ENCODE measurements at regions not wholly inside any gene's neighbourhood (a gene's known extent, or its start where the extent isn't known, plus 50 kb on each side); places are given as distances from the start of the nearest gene placed in this dataset.

DNA sequence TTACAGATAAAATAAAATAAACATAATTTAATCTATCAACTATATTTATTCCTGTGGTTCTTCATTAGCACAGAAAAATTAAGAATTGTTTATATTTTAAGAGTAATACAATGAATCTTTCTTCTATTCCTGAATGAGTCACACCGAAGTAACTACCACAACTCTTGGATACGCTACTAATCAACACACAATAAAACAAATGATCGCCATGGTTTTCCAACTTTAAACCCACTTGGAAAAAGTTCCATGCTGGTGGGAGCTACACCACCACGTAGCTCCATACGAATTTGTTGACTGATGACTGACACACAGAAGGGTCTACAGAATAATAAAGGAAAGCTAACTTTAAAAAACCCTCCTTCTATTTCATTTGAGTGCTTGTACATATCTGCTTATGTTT is 135.8 kb upstream of the NEDD9 start:
- H3K27me3 ChIP-seq (ENCODE audit: insufficient read depth, poor library complexity, severe bottlenecking): no peaks in the 10 kb centered on the region
- no peak for ATAC-seq (ENCODE audit: low read depth)
- H3K36me3 ChIP-seq (ENCODE audit: low read depth): no peaks in the 10 kb centered on the region
- TF ChIP-seq CTCF (IDR thresholded peaks at IDR 0.05; ENCODE audit: poor library complexity, severe bottlenecking): no peak
- H3K27ac ChIP-seq (ENCODE audit: poor library complexity, severe bottlenecking): no peak overlapping the region
- no peak for DNase-seq (ENCODE audit: low spot score)
- H3K4me3 ChIP-seq (ENCODE audit: severe bottlenecking): no peak overlapping the region
- no peaks in the 10 kb centered on the region for H3K9me3 ChIP-seq (ENCODE audit: severe bottlenecking)
- peaks cover 9% of the 10 kb centered on the region for H3K4me1 ChIP-seq (ENCODE audit: insufficient read depth, poor library complexity, severe bottlenecking)

DNA sequence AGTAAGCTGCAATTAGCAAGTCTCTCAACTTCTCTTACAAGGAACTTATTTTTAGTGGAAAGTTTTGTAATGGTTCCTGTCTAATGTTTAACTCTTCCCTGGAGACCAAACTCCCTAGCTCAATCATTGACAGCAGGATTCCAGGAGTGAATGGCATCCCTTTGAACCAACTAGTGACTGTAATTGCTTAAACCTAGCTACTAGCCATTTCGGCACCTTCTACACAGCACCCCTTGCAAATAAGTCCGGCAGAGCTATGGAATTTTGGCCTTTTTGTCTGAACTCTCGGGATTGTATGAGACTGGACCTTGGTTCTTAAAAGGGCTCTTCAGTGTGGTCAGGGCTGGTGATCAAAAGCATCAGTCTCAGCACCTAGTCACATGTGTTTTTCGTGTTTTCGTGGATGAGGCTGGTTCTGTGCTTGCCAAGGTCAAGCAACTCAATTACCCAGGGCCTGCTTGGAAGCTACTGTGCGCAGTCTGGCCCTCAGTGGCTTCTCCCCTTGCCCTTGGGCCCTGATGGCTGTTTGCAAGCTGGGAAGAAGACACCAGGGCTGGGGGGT is 135.3 kb upstream of the NEDD9 start:
- H3K4me3 ChIP-seq (ENCODE audit: severe bottlenecking): no peak overlapping the region
- H3K27ac ChIP-seq (ENCODE audit: poor library complexity, severe bottlenecking): peak overlapping the region; percentile 15
- no peaks in the 10 kb centered on the region for H3K9me3 ChIP-seq (ENCODE audit: severe bottlenecking)
- H3K4me1 ChIP-seq (ENCODE audit: insufficient read depth, poor library complexity, severe bottlenecking): peaks cover 9% of the 10 kb centered on the region
- H3K27me3 ChIP-seq (ENCODE audit: insufficient read depth, poor library complexity, severe bottlenecking): no peaks in the 10 kb centered on the region
- DNase-seq (ENCODE audit: low spot score) (no peak), ATAC-seq (ENCODE audit: low read depth) (no peak)
- TF ChIP-seq CTCF (IDR thresholded peaks at IDR 0.05; ENCODE audit: poor library complexity, severe bottlenecking): no peak
- H3K36me3 ChIP-seq (ENCODE audit: low read depth): no peaks in the 10 kb centered on the region

DNA sequence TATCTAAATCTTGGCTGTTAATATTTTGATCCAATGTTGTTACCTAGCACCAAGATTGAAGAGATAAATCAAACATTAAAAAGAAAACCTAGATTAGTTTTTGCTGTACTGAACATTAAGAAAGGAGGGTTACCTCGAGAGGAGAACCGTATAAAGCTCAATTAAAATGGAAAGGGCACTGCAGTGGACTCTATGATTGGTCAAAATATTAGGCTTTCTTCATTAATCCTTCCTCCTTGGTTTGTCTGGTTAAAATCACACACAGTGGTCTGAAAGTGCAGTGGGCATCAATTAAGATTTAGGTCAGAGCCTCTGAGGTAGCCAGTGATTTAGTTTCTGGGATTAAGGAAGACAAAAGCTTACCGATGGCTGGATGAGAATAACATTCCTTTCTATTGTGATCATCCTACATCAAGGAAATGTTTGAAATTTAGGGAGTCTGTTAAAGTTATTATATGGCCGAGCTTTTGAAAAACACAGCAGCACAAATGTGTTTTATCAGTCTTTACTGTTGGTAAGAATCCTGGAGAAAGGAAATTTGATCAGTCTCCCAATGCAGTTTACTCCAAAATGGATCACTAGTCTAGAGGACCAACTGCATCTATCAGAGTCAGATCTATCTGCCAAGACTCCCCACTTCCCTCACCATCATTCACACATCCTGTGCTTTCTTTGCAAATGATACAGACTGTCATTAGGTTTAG is 134.6 kb upstream of the NEDD9 start:
- Histone ChIP-seq H3K4me3 (ENCODE audit: severe bottlenecking) (no peak overlapping the region), H3K4me1 (ENCODE audit: insufficient read depth, poor library complexity, severe bottlenecking) (peaks cover 9% of the 10 kb centered on the region), H3K27ac (ENCODE audit: poor library complexity, severe bottlenecking) (peak overlapping the region; percentile 15), H3K36me3 (ENCODE audit: low read depth) (no peaks in the 10 kb centered on the region), H3K27me3 (ENCODE audit: insufficient read depth, poor library complexity, severe bottlenecking) (no peaks in the 10 kb centered on the region), H3K9me3 (ENCODE audit: severe bottlenecking) (no peaks in the 10 kb centered on the region)
- DNase-seq (ENCODE audit: low spot score) (no peak), ATAC-seq (ENCODE audit: low read depth) (peak; percentile 62)
- no peak for TF ChIP-seq CTCF (IDR thresholded peaks at IDR 0.05; ENCODE audit: poor library complexity, severe bottlenecking)

- no peak for DNase-seq (ENCODE audit: low spot score)
- no peak for ATAC-seq (ENCODE audit: low read depth)
- H3K27ac ChIP-seq (ENCODE audit: poor library complexity, severe bottlenecking): peak overlapping the region; percentile 15
These were observed 133.9 kb upstream of the NEDD9 start for GRCh38 chr6:11366183-11366933.

More at GRCh38 chr6:11366183-11366933, 133.9 kb upstream of the NEDD9 start:
- Histone ChIP-seq H3K27me3 (ENCODE audit: insufficient read depth, poor library complexity, severe bottlenecking) (no peaks in the 10 kb centered on the region), H3K4me1 (ENCODE audit: insufficient read depth, poor library complexity, severe bottlenecking) (peaks cover 9% of the 10 kb centered on the region), H3K36me3 (ENCODE audit: low read depth) (no peaks in the 10 kb centered on the region), H3K9me3 (ENCODE audit: severe bottlenecking) (no peaks in the 10 kb centered on the region), H3K4me3 (ENCODE audit: severe bottlenecking) (no peak overlapping the region)
- no peak for TF ChIP-seq CTCF (IDR thresholded peaks at IDR 0.05; ENCODE audit: poor library complexity, severe bottlenecking)
